ENCODE measurements at regions not wholly inside any gene's neighbourhood (a gene's known extent, or its start where the extent isn't known, plus 50 kb on each side); places are given as distances from the start of the nearest gene placed in this dataset.
"Not testable (repeated sequence)": the region's sequence is repeated elsewhere in the genome, so short reads cannot be mapped to it uniquely, and the experiment has no call there.

- DNase-seq (ENCODE audit: low read depth) = no peak
Measured at GRCh38 chr3:144462337-144462736, 490.7 kb downstream of the DIPK2A start.

- DNase-seq (ENCODE audit: low read depth) = no peak
Measured at GRCh38 chr3:144463911-144464310, 492.3 kb downstream of the DIPK2A start.

- DNase-seq (ENCODE audit: low read depth) = no peak
Measured at GRCh38 chr3:144466114-144466513, 494.5 kb downstream of the DIPK2A start.

GRCh38 chr3:144466540-144466939, 494.9 kb downstream of the DIPK2A start:
- DNase-seq (ENCODE audit: low read depth) = no peak

- no peak for DNase-seq (ENCODE audit: low read depth)
Measured at GRCh38 chr3:144470666-144471065, 499.0 kb downstream of the DIPK2A start.

- no peak for DNase-seq (ENCODE audit: low read depth)
Measured at GRCh38 chr3:144477593-144477992, 506.0 kb downstream of the DIPK2A start.

- no peak for DNase-seq (ENCODE audit: low read depth)
Measured at GRCh38 chr3:144480416-144480919, 508.8 kb downstream of the DIPK2A start.

- DNase-seq (ENCODE audit: low read depth) = no peak
Measured at GRCh38 chr3:144482876-144483275, 511.3 kb downstream of the DIPK2A start.

- DNase-seq (ENCODE audit: low read depth) = no peak
Measured at GRCh38 chr3:144487011-144487410, 515.4 kb downstream of the DIPK2A start.

- no peak for DNase-seq (ENCODE audit: low read depth)
Measured at GRCh38 chr3:144488927-144489326, 517.3 kb downstream of the DIPK2A start.

- DNase-seq (ENCODE audit: low read depth) = no peak
Measured at GRCh38 chr3:144491333-144491732, 519.7 kb downstream of the DIPK2A start.

- DNase-seq (ENCODE audit: low read depth) = not testable (repeated sequence)
Measured at GRCh38 chr3:144494651-144495050, 523.0 kb downstream of the DIPK2A start.

- DNase-seq (ENCODE audit: low read depth) = no peak
Measured at GRCh38 chr3:144496141-144496835, 524.7 kb downstream of the DIPK2A start.

GRCh38 chr3:144497452-144497851, 525.8 kb downstream of the DIPK2A start:
- DNase-seq (ENCODE audit: low read depth) = no peak

- no peak for DNase-seq (ENCODE audit: low read depth)
Measured at GRCh38 chr3:144499001-144499930, 527.6 kb downstream of the DIPK2A start.

GRCh38 chr3:144501467-144501866, 529.8 kb downstream of the DIPK2A start:
- DNase-seq (ENCODE audit: low read depth) = no peak

GRCh38 chr3:144502402-144502801, 530.8 kb downstream of the DIPK2A start:
- no peak for DNase-seq (ENCODE audit: low read depth)

- not testable (repeated sequence) for DNase-seq (ENCODE audit: low read depth)
Measured at GRCh38 chr3:144506375-144506774, 534.8 kb downstream of the DIPK2A start.

GRCh38 chr3:144511346-144511745, 539.7 kb downstream of the DIPK2A start:
- peak; percentile 10 for DNase-seq (ENCODE audit: low read depth)

GRCh38 chr3:144516026-144516425, 544.4 kb downstream of the DIPK2A start:
- DNase-seq (ENCODE audit: low read depth) = peak; percentile 38

- no peak for DNase-seq (ENCODE audit: low read depth)
Measured at GRCh38 chr3:144516589-144516988, 545.0 kb downstream of the DIPK2A start.

- DNase-seq (ENCODE audit: low read depth) = no peak
Measured at GRCh38 chr3:144521131-144521530, 549.5 kb downstream of the DIPK2A start.

- DNase-seq (ENCODE audit: low read depth) = no peak
Measured at GRCh38 chr3:144522456-144522855, 550.8 kb downstream of the DIPK2A start.
